ENCODE measurements at regions not wholly inside any gene's neighbourhood (a gene's known extent, or its start where the extent isn't known, plus 50 kb on each side); places are given as distances from the start of the nearest gene placed in this dataset.

DNA sequence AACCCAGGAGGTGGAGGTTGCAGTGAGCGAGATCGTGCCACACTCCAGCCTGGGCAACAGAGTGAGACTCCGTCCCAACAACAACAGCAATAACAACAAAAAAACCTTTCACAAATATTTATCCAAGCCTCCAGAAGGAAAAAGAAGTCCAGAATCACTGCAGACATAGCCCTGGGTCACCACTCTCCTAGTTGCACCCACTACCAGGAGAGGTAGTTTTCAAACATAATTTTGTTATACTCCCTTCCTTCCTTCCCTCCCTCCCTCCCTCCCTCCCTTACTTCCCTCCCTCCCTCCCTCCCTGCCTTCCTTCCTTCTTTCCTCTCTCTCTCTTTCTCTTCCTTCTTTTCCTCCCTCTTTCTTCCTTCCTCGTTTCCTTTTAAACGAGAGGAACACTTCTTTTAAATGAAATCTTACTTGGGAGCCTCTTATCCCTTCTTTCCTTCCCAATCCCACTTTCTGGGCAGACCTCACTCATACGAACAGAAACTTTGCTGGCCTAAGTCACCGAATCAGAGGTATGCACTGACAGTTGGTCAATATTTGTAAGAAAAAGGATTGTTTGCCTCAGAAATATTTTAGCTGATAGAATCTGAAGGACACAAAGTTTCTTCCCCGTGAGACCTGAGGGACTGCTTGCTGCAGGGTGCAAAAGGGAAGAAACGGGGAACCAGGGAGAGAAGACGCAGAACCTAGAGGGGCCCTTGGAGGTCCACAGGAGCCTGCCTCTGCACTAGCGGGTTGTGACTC lies 88.1 kb upstream of the AGAP1 start:
- TF ChIP-seq, protein P1, sequence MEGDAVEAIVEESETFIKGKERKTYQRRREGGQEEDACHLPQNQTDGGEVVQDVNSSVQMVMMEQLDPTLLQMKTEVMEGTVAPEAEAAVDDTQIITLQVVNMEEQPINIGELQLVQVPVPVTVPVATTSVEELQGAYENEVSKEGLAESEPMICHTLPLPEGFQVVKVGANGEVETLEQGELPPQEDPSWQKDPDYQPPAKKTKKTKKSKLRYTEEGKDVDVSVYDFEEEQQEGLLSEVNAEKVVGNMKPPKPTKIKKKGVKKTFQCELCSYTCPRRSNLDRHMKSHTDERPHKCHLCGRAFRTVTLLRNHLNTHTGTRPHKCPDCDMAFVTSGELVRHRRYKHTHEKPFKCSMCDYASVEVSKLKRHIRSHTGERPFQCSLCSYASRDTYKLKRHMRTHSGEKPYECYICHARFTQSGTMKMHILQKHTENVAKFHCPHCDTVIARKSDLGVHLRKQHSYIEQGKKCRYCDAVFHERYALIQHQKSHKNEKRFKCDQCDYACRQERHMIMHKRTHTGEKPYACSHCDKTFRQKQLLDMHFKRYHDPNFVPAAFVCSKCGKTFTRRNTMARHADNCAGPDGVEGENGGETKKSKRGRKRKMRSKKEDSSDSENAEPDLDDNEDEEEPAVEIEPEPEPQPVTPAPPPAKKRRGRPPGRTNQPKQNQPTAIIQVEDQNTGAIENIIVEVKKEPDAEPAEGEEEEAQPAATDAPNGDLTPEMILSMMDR (IDR thresholded peaks at IDR 0.05) = no peak
- no peak overlapping the region for H3K27ac ChIP-seq
- no peak for DNase-seq (ENCODE audit: low spot score)
- H3K4me3 ChIP-seq = no peak overlapping the region

DNA sequence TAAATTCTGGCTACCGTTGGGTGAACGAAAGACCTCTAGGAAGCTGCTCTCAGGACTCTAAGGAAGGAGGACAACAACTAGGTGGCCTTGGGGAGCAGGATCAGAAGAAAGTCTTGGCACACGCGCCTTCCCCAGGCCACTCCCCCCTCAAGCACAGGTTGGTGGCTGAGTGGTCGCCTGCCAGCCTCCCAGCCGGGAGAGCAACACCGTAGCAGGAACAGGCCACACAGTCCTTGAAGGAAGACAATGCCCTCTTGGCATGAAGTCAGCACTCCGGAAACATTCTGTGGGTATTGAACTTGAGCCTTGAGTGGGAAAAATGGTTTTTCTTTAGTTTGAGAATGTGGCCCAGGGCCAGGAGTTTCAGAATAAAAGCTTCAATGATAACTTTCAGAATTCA lies 87.4 kb upstream of the AGAP1 start:
- H3K4me3 ChIP-seq = no peak overlapping the region
- no peak overlapping the region for H3K27ac ChIP-seq
- TF ChIP-seq, protein P1 (IDR thresholded peaks at IDR 0.05) = no peak
- no peak for DNase-seq (ENCODE audit: low spot score)

DNA sequence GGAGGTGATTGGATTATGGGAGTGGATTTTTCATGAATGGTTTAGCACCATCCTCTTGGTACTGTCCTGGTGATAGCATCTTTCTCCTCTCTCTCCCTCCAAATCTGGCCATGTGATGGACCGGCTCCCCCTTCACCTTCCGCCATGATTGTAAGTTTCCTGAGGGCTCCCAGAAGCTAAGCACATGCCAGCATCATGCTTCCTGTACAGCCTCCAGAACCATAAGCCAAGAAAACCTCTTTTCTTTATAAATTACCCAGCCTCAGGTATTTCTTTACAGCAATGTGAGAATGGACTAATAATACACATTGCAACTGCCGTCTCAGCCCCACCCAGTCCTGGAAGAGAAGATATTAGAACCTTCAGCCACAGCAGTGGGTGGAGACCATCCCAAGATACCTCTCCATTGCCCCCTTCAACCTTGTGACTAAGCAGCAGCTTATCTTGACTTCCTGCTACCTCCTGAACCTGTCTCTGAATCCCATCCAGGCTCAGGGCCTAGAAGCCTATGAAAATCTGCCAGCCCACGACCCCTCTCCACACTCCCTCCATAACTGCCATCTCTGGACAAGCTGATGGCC lies 81.8 kb upstream of the AGAP1 start:
- Histone ChIP-seq H3K4me3 (no peak overlapping the region), H3K27ac (no peak overlapping the region)
- TF ChIP-seq, protein P1 (IDR thresholded peaks at IDR 0.05) = no peak
- DNase-seq (ENCODE audit: low spot score) = no peak

DNA sequence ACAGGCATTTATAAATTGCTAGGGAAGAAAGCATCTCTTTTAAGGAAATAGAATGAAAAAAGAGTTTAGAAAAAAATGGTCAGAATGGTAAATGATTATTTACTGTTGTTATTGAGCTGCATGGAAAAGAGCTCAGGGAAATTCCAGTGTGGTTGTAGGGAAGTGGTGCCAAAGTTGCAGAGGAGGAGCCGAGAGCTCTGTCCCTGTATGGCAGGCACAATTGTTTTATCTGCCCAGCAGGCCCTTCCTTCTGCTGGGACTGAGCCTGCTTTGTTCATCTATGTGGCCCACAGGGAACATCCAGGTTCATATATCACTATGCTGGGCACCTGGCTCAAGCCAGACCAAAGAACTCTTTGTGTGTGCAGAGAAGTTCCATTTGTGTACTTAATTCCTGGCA lies 80.8 kb upstream of the AGAP1 start:
- no peak overlapping the region for H3K27ac ChIP-seq
- H3K4me3 ChIP-seq = no peak overlapping the region
- no peak for DNase-seq (ENCODE audit: low spot score)
- TF ChIP-seq, protein P1 (IDR thresholded peaks at IDR 0.05) = no peak

DNA sequence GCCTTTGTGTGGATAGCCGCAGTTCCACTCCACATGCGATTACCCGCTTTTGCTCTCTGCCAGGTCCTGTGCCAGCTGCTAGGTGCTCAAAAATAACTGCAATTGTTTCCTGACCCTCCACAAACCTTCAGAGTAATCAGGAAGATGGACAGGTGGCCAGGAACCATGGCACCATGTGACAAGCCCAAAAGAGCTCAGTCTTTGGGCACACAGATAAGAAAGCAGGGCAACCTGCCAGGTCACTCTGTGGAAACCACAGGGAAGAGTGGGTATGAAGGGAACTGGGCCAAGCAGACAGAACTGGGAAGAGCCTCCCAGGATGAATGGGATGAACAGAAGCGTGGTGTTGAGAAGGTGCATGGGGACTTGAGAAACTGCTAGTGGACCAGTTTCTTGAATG lies 79.4 kb upstream of the AGAP1 start:
- Histone ChIP-seq H3K4me3 (no peak overlapping the region), H3K27ac (no peak overlapping the region)
- no peak for DNase-seq (ENCODE audit: low spot score)
- TF ChIP-seq, protein P1 (IDR thresholded peaks at IDR 0.05) = no peak

DNA sequence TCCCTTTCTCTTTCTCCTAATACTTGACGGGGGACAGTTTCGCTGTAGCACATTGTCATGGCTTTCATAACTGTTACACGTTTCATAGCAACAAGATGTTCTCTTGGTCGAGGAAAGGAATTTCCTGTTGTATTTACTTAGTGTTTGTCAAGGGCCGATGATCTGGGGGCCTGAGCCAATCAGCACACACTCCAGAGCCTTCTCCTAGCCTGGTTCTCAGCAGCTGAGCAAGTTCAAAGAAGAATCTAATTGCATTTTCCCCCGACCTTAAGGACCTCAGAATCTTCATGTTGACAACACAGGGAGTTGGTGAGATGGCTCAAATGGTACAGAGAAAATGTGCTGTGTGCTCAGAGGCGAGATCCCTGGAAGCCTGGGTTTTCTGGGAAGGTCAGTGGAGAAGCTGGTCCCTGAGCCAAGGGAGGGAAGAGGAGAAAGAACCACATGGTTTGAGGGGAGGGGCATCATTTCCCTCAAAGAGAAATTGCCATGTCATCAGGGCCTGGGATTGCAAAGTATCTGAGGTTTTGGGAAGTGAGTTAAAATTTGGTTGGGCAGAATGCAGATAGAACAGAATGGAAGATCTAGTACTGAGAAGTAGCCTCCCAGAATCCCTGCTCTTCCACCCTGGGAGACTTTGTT lies 76.9 kb upstream of the AGAP1 start:
- TF ChIP-seq, protein P1 (IDR thresholded peaks at IDR 0.05) = no peak
- H3K27ac ChIP-seq = no peak overlapping the region
- H3K4me3 ChIP-seq = no peak overlapping the region
- no peak for DNase-seq (ENCODE audit: low spot score)

DNA sequence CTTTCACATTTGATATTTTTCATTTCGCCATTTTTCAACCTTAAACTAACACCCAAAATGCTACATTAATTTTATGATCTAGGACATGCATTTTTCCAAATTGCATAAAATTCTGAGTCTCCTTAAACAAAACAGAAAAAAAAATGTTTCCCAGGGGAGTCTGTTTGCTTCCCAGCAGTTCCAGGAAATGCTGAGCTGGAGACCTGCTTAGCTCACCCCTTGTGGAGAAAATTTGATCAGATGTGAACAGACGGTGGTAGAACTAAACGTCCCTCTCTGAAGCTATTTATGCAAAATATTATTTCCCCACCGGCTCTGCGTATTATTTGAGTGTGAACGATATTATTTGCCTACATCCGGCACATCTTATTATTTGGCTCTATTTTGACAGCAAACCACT lies 74.9 kb upstream of the AGAP1 start:
- Histone ChIP-seq H3K27ac (no peak overlapping the region), H3K4me3 (no peak overlapping the region)
- TF ChIP-seq, protein P1 (IDR thresholded peaks at IDR 0.05) = no peak
- no peak for DNase-seq (ENCODE audit: low spot score)

All from coronary artery (tissue), 2 donors.